Endodermal cell (in vitro differentiated cells): ENCODE measurements at regions not wholly inside any gene's neighbourhood (a gene's known extent, or its start where the extent isn't known, plus 50 kb on each side); places are given as distances from the start of the nearest gene placed in this dataset.

ENCODE experiments used
- DNase-seq: peaks from one replicate; pipeline ENCODE4 v3.0.0-alpha.2; 2017
- H3K27ac ChIP-seq: 2 replicates; pipeline ENCODE4 v1.5.1; 2013; ENCODE audit warnings: mild to moderate bottlenecking, low read depth, low read length, moderate library complexity
- H3K27me3 ChIP-seq: 2 replicates; pipeline ENCODE4 v1.6.1; 2013; ENCODE audit warnings: mild to moderate bottlenecking, low read length, moderate library complexity; ENCODE audit not compliant: insufficient read depth, control insufficient read depth, poor library complexity, severe bottlenecking
- H3K36me3 ChIP-seq: 2 replicates; pipeline ENCODE4 v1.7.0; 2013; ENCODE audit warnings: mild to moderate bottlenecking, low read length, moderate library complexity; ENCODE audit not compliant: control insufficient read depth, insufficient read depth
- H3K4me1 ChIP-seq: one replicate; pipeline ENCODE4 v1.7.0; 2013; ENCODE audit warnings: low read length; ENCODE audit not compliant: control insufficient read depth, insufficient read depth
- H3K4me3 ChIP-seq: 2 replicates; pipeline ENCODE4 v1.5.1; 2013; ENCODE audit warnings: mild to moderate bottlenecking, low read length, moderate library complexity
- H3K9ac ChIP-seq: 2 replicates; pipeline ENCODE4 v1.6.1; 2013; ENCODE audit warnings: mild to moderate bottlenecking, low read length, moderate library complexity; ENCODE audit not compliant: poor library complexity, severe bottlenecking; ENCODE audit errors: extremely low read depth
- H3K9me3 ChIP-seq: 2 replicates; pipeline ENCODE4 v1.6.1; 2013; ENCODE audit warnings: mild to moderate bottlenecking, low read length, moderate library complexity; ENCODE audit not compliant: control insufficient read depth
- H3K27ac Mint-ChIP-seq: 2 replicates; pipeline ENCODE4 v1.8.0; 2020; ENCODE audit warnings: mixed read lengths
- H3K27me3 Mint-ChIP-seq: 2 replicates; pipeline ENCODE4 v1.8.0; 2021; ENCODE audit warnings: mild to moderate bottlenecking, mixed read lengths; ENCODE audit not compliant: insufficient read depth
- H3K36me3 Mint-ChIP-seq: 2 replicates; pipeline ENCODE4 v1.8.0; 2020; ENCODE audit warnings: low read depth, mixed read lengths
- H3K4me1 Mint-ChIP-seq: 2 replicates; pipeline ENCODE4 v1.8.0; 2020; ENCODE audit warnings: mixed read lengths
- H3K4me3 Mint-ChIP-seq: 2 replicates; pipeline ENCODE4 v1.8.0; 2020; ENCODE audit warnings: mild to moderate bottlenecking, moderate library complexity, mixed read lengths
- H3K9me3 Mint-ChIP-seq: 2 replicates; pipeline ENCODE4 v1.8.0; 2020; ENCODE audit warnings: mild to moderate bottlenecking, mixed read lengths
- whole genome bisulfite sequencing, 2 experiments: methylation state at CpG; one replicate each; pipeline versions ENCODE4 v1.1.5 to v1.1.7; 2013; ENCODE audit warnings: missing lambda C conversion rate in 2 of 2, mixed read lengths in 1 of 2; ENCODE audit not compliant: insufficient coverage in 1 of 2, insufficient read length in 1 of 2; 5-methylcytosine and 5-hydroxymethylcytosine counted together
- TF ChIP-seq, protein P1 (sequence below): fragments of 200-600 bp; sonication (generic); conservative IDR thresholded peaks from 2 replicates; pipeline ENCODE4 v1.5.0; 2021; ENCODE audit warnings: antibody characterized with exemption, mild to moderate bottlenecking

DNA sequence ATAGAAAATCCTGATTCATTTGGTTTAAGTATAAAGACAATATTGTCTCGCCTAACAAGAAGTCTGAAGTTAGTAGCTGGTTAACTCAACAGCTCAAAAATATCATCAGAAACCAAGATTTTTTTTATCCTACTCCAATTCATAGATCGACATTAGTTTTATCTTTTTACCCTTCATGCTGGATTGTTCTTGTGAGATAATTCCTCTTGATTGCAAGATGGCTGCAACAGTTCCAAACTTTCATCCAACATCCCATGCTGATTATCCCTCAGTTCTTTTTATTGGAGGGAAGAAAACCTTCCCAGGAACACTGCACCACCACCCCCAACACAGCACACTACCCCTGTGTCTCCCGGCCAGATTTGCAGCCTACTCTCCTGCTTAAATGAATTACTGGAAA lies 370.2 kb upstream of the RAB6C start:
- no peak for DNase-seq
- Histone ChIP-seq H3K4me1 (peaks cover 3% of the 10 kb centered on the region), H3K27ac (no peak overlapping the region), H3K9ac (no peak overlapping the region), H3K9me3 (peaks cover 3% of the 10 kb centered on the region), H3K36me3 (no peaks in the 10 kb centered on the region), H3K27me3 (peaks cover 79% of the 10 kb centered on the region), H3K4me3 (no peak overlapping the region)
- Mint-ChIP-seq H3K4me1 (peaks cover 17% of the 10 kb centered on the region), H3K9me3 (peaks cover 19% of the 10 kb centered on the region), H3K27me3 (peaks cover 86% of the 10 kb centered on the region), H3K4me3 (no peak overlapping the region), H3K27ac (no peak overlapping the region), H3K36me3 (no peaks in the 10 kb centered on the region)
- TF ChIP-seq, protein P1, sequence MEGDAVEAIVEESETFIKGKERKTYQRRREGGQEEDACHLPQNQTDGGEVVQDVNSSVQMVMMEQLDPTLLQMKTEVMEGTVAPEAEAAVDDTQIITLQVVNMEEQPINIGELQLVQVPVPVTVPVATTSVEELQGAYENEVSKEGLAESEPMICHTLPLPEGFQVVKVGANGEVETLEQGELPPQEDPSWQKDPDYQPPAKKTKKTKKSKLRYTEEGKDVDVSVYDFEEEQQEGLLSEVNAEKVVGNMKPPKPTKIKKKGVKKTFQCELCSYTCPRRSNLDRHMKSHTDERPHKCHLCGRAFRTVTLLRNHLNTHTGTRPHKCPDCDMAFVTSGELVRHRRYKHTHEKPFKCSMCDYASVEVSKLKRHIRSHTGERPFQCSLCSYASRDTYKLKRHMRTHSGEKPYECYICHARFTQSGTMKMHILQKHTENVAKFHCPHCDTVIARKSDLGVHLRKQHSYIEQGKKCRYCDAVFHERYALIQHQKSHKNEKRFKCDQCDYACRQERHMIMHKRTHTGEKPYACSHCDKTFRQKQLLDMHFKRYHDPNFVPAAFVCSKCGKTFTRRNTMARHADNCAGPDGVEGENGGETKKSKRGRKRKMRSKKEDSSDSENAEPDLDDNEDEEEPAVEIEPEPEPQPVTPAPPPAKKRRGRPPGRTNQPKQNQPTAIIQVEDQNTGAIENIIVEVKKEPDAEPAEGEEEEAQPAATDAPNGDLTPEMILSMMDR = no peak
- WGBS, 2 experiments = 82 to 97% methylated on average over 1 to 3 of the region's 3 CpGs

DNA sequence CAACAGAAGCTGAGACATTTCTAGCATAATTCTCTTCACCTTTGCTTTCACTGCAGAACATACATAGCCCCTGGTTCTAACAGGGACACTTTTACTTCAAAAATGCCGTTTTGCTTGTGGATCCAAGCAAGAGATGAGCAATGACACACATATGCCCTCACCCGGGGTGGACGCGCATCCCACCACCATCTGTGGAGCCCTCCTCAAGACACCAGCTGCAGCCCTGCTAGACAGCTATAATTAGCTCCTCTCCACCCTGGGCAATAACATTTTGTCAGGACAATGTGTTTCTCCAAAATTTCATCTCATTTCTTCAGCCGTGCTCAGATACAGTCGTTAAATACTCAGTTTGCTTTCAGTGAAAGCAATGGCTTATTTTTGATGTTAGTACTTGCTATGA lies 368.7 kb upstream of the RAB6C start:
- Mint-ChIP-seq H3K36me3 (no peaks in the 10 kb centered on the region), H3K27me3 (peaks cover 82% of the 10 kb centered on the region), H3K4me1 (peaks cover 29% of the 10 kb centered on the region), H3K4me3 (no peak overlapping the region), H3K9me3 (peaks cover 19% of the 10 kb centered on the region), H3K27ac (no peak overlapping the region)
- Histone ChIP-seq H3K4me1 (peaks cover 3% of the 10 kb centered on the region), H3K4me3 (no peak overlapping the region), H3K9ac (no peak overlapping the region), H3K36me3 (no peaks in the 10 kb centered on the region), H3K27me3 (peaks cover 74% of the 10 kb centered on the region), H3K27ac (peak overlapping the region; percentile 59), H3K9me3 (peaks cover 3% of the 10 kb centered on the region)
- WGBS, 2 experiments = 92% methylated on average over 6 of the region's 6 CpGs; no CpG with 5 or more reads in 1 of the 2 experiments
- TF ChIP-seq, protein P1 = no peak
- DNase-seq = no peak

DNA sequence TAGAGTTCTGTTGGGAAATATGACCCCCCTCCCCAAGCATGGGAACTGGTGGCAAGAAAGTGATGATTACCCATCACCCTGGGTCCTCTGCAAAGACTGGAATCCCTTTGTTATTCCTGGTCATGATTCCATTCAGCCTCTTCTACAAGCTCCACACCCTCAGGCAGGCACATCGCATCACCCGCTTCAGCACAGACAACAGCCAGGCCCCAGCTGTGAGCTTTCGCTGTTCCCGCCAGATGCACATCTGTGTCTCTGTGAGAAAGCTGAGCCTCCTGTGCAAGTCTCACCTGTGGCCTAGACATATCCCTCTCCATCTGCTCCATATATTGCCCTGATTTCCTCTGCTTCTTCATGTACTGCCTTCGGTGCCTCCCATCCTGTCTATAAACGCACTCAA lies 368.0 kb upstream of the RAB6C start:
- Histone ChIP-seq H3K27ac (peak overlapping the region; percentile 59), H3K9ac (no peak overlapping the region), H3K4me3 (no peak overlapping the region), H3K36me3 (no peaks in the 10 kb centered on the region), H3K27me3 (peaks cover 74% of the 10 kb centered on the region), H3K4me1 (no peaks in the 10 kb centered on the region), H3K9me3 (peaks cover 8% of the 10 kb centered on the region)
- DNase-seq = peak; percentile 61
- peaks cover 26% of the 10 kb centered on the region for H3K4me1 Mint-ChIP-seq
- H3K36me3 Mint-ChIP-seq = no peaks in the 10 kb centered on the region
- TF ChIP-seq, protein P1 = no peak
- WGBS, 2 experiments = 77 to 94% methylated on average over 3 to 6 of the region's 6 CpGs
- H3K4me3 Mint-ChIP-seq = no peak overlapping the region
- peaks cover 25% of the 10 kb centered on the region for H3K9me3 Mint-ChIP-seq
- no peak overlapping the region for H3K27ac Mint-ChIP-seq
- H3K27me3 Mint-ChIP-seq = peaks cover 82% of the 10 kb centered on the region
